ENCODE measurements at regions not wholly inside any gene's neighbourhood (a gene's known extent, or its start where the extent isn't known, plus 50 kb on each side); places are given as distances from the start of the nearest gene placed in this dataset.
"Not testable (repeated sequence)": the region's sequence is repeated elsewhere in the genome, so short reads cannot be mapped to it uniquely, and the experiment has no call there.

- not testable (repeated sequence) for TF ChIP-seq CTCF (IDR thresholded peaks at IDR 0.05 in 2 of 3, conservative IDR thresholded peaks at IDR 0.05 in 1 of 3; ENCODE audit: borderline replicate concordance in 1 of 3, insufficient read depth in 1 of 3, low read depth in 2 of 3, low read length in 2 of 3); RAD21 (IDR thresholded peaks at IDR 0.05; ENCODE audit: low read depth); MAX (IDR thresholded peaks at IDR 0.05); REST (IDR thresholded peaks at IDR 0.05; ENCODE audit: low read depth); SRF (IDR thresholded peaks at IDR 0.05; ENCODE audit: low read depth); ZFX (IDR thresholded peaks at IDR 0.05); POLR2AphosphoS5 (IDR thresholded peaks at IDR 0.05; ENCODE audit: low read depth, low read length); EGR1 (IDR thresholded peaks at IDR 0.05; ENCODE audit: low read depth)
Observed at GRCh38 chr6:106744029-106744428, 114.7 kb downstream of the QRSL1 start.
